ENCODE measurements at regions not wholly inside any gene's neighbourhood (a gene's known extent, or its start where the extent isn't known, plus 50 kb on each side); places are given as distances from the start of the nearest gene placed in this dataset.
"Not testable (repeated sequence)": the region's sequence is repeated elsewhere in the genome, so short reads cannot be mapped to it uniquely, and the experiment has no call there.

- DNase-seq (ENCODE audit: low read depth in 2 of 2): no peak
These were observed 55.0 kb upstream of the PPP1R2C start for GRCh38 chrX:42832764-42833549.

DNA sequence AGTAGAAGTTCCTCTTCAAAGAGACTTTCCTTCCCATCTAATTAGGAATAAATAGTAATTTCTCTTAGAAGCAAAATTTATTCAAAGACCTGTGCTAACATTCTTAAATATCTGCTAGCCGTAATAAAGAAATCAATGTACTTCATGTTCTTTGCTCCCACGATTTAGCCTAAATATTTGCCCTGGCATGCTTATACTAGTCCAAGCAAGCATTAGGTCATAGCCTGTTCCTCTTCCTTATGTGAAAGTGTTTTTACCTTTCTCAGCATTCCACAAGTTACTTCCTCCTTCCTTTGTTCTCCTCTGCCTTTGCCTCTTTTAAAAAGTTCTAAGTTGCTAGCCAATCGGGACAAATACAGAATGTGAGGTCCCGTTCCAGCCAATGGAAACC, 55.6 kb upstream of the PPP1R2C start:
- not testable (repeated sequence) for DNase-seq (ENCODE audit: low read depth in 2 of 2)

- no peak for DNase-seq (ENCODE audit: low read depth in 2 of 2)
These were observed 59.3 kb upstream of the PPP1R2C start for GRCh38 chrX:42837101-42837726.

- DNase-seq (ENCODE audit: low read depth in 2 of 2): no peak
These were observed 59.8 kb upstream of the PPP1R2C start for GRCh38 chrX:42837747-42838146.

GRCh38 chrX:42839632-42840031, 61.7 kb upstream of the PPP1R2C start:
- DNase-seq (ENCODE audit: low read depth in 2 of 2): no peak

DNA sequence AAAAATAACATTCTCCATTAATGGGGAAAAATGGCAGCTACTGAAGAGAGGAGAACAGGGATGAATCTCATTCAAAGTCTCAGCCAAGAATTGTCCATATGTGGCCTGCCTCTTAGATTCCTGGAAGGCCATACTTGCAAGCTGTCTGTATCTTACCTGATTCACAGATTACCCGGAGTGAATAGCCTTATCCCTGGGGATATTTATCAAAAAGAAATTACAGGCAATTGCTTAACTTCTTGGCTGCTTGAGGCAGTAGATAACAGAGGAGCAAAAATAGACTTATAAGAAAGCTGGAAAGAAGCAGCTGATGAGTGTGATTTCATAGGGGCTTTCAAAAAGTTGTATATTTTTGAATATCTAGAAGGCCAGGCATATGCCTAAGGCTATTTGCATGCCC, 68.8 kb upstream of the PPP1R2C start:
- no peak for DNase-seq (ENCODE audit: low read depth in 2 of 2)

DNA sequence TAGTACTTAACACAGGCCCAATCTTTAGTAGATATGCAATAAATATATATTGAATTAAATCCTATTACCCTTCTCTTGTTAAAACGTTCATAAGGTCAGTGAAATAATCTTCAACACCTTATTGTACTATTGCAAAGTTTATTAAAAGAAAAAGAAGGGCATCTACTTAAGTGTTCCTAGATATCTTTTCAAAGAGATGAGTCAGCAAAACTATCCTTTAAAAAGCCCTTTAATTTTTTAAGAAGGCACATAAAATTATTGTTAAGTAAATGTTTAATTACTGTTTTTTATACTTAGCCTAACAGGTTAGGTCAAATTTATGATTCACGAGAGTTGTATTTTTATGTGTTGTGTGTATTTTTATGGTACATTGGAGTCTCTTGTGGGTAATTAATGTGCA, 77.3 kb upstream of the PPP1R2C start:
- no peak for DNase-seq (ENCODE audit: low read depth in 2 of 2)

- no peak for DNase-seq (ENCODE audit: low read depth in 2 of 2)
These were observed 79.8 kb upstream of the PPP1R2C start for GRCh38 chrX:42857766-42858165.

DNA sequence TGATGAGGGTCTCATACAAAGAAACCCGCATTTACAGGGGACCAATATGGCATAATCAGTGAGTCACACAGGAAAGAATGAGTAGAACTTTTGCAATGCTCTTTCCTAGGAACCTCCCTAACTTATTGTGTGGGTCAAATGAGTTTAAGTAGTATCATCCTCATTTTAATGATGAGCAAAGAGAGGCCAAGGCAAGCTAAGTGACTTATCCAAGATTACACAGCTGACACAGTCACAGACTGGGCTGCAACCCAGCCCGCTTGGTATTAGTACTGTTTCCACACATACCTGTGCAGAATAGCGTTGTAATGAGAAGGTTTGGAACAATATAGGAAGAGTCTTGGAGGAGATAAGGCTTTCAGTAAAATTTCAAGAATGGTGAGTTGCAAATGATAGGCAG, 91.0 kb upstream of the PPP1R2C start:
- DNase-seq (ENCODE audit: low read depth in 2 of 2): no peak

- no peak for DNase-seq (ENCODE audit: low read depth in 2 of 2)
These were observed 91.9 kb upstream of the PPP1R2C start for GRCh38 chrX:42869659-42870476.

- no peak for DNase-seq (ENCODE audit: low read depth in 2 of 2)
These were observed 108.6 kb upstream of the PPP1R2C start for GRCh38 chrX:42886519-42886918.

- no peak for DNase-seq (ENCODE audit: low read depth in 2 of 2)
These were observed 123.0 kb upstream of the PPP1R2C start for GRCh38 chrX:42900947-42901346.

DNA sequence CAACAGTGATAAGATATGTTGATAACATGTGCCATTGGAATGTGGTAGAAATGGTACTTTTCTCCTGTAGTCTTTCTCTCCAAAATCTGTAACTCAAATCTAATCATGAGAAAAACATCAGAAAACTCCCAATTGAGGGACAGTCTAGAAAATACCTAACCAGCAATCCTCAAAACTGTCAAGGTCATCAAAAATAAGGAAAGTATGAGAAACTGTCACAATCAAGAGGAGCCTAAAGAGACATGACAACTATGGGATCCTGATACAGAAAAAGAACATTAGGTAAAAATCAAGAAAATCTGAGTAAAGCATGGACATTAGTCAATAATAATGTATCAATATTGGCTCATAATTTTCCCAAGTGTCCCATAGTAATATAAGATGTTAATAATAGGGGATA, 124.5 kb upstream of the PPP1R2C start:
- DNase-seq (ENCODE audit: low read depth in 2 of 2): no peak

- no peak for DNase-seq (ENCODE audit: low read depth in 2 of 2)
These were observed 142.8 kb upstream of the PPP1R2C start for GRCh38 chrX:42920752-42921151.

- DNase-seq (ENCODE audit: low read depth in 2 of 2): no peak
These were observed 152.1 kb upstream of the PPP1R2C start for GRCh38 chrX:42930071-42930470.

GRCh38 chrX:42930951-42931350, 153.0 kb upstream of the PPP1R2C start:
- no peak for DNase-seq (ENCODE audit: low read depth in 2 of 2)

DNA sequence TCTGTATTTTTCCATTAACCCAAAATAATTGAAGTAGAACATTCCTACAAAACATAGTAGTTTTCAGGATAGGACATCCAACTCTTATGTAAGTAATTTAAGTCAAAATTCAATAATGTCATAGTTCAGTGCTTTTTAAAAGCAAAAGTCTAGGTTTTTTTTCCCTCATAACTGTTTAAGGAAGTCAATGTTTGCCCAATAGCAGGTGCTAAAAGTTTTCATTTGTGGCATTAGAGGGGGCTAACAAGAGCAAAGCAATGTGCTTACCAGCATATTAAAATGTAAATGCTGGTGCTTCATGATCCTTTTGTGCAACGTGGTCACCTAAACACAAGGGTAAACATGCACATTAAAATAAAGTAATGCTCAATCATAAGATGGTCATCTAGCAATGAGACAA, 155.2 kb upstream of the PPP1R2C start:
- no peak for DNase-seq (ENCODE audit: low read depth in 2 of 2)

GRCh38 chrX:42934020-42934726, 156.2 kb upstream of the PPP1R2C start:
- DNase-seq (ENCODE audit: low read depth in 2 of 2): no peak

GRCh38 chrX:42941671-42942070, 163.7 kb upstream of the PPP1R2C start:
- no peak for DNase-seq (ENCODE audit: low read depth in 2 of 2)

GRCh38 chrX:42943051-42943974, 165.3 kb upstream of the PPP1R2C start:
- DNase-seq (ENCODE audit: low read depth in 2 of 2): no peak

All from fibroblast of skin of left quadriceps (primary cell).